NB4 (cell line): ENCODE measurements at regions not wholly inside any gene's neighbourhood (a gene's known extent, or its start where the extent isn't known, plus 50 kb on each side); places are given as distances from the start of the nearest gene placed in this dataset.

Experiments used
- DNase-seq: peaks from one replicate; pipeline ENCODE4 v3.0.0; 2010; ENCODE audit warnings: low read depth
- H3K4me3 ChIP-seq: one replicate; pipeline ENCODE4 v1.5.1; 2011; ENCODE audit warnings: mild to moderate bottlenecking, low read depth, low read length, moderate library complexity
- CTCF ChIP-seq: IDR thresholded peaks from one replicate; pipeline ENCODE4 v1.5.1; 2012; ENCODE audit warnings: low read depth, low read length
- MAX ChIP-seq: IDR thresholded peaks from 2 replicates; pipeline ENCODE4 v1.6.1; 2011; ENCODE audit warnings: low read depth, low read length
- MYC ChIP-seq: IDR thresholded peaks from 2 replicates; pipeline ENCODE4 v1.6.1; 2011; ENCODE audit warnings: low read depth, low read length
- POLR2A ChIP-seq: IDR thresholded peaks from 2 replicates; pipeline ENCODE4 v1.6.1; 2011; ENCODE audit warnings: mild to moderate bottlenecking; ENCODE audit not compliant: insufficient read length; ENCODE audit errors: extremely low read depth

GRCh38 chr1:213678753-213679152 is 309.0 kb upstream of the PROX1 start:
- no peak for TF ChIP-seq MAX
- TF ChIP-seq POLR2A: no peak
- TF ChIP-seq CTCF: no peak
- no peak for TF ChIP-seq MYC
- no peak for DNase-seq

GRCh38 chr1:213679153-213679552 is 308.6 kb upstream of the PROX1 start:
- no peak for DNase-seq
- H3K4me3 ChIP-seq: no peak overlapping the region
- no peak for TF ChIP-seq MAX
- no peak for TF ChIP-seq MYC
- no peak for TF ChIP-seq CTCF
- no peak for TF ChIP-seq POLR2A

More at GRCh38 chr1:213678753-213679152, 309.0 kb upstream of the PROX1 start:
- no peak overlapping the region for H3K4me3 ChIP-seq

- no peak for DNase-seq
- no peak for TF ChIP-seq CTCF
- TF ChIP-seq MAX: no peak
- TF ChIP-seq MYC: no peak
- no peak for TF ChIP-seq POLR2A
- no peak overlapping the region for H3K4me3 ChIP-seq
Measured at GRCh38 chr1:213680677-213681325, 307.0 kb upstream of the PROX1 start.

GRCh38 chr1:213681788-213682340 is 305.9 kb upstream of the PROX1 start:
- no peak for DNase-seq
- TF ChIP-seq POLR2A: no peak
- TF ChIP-seq MAX: no peak
- TF ChIP-seq MYC: no peak
- TF ChIP-seq CTCF: no peak
- no peak overlapping the region for H3K4me3 ChIP-seq

GRCh38 chr1:213683529-213683928 is 304.2 kb upstream of the PROX1 start:
- DNase-seq: no peak
- no peak for TF ChIP-seq POLR2A
- TF ChIP-seq CTCF: no peak
- TF ChIP-seq MAX: no peak
- no peak for TF ChIP-seq MYC
- no peak overlapping the region for H3K4me3 ChIP-seq
